SJCRH30 (cell line): ENCODE measurements at regions not wholly inside any gene's neighbourhood (a gene's known extent, or its start where the extent isn't known, plus 50 kb on each side); places are given as distances from the start of the nearest gene placed in this dataset.
A peak's percentile ranks its signal among the peaks of the same experiment; 100 is the strongest.

ENCODE experiments used
- DNase-seq, 2 experiments: peaks; one replicate each; pipeline ENCODE4 v3.0.0-alpha.2; 2015 to 2020
- H3K27ac ChIP-seq: fragments of 250-450 bp; sonication (Bioruptor Pico); 2 replicates; pipeline ENCODE4 v1.5.1; 2020; ENCODE audit warnings: mild to moderate bottlenecking, moderate library complexity
- H3K27me3 ChIP-seq: fragments of 250-450 bp; sonication (Bioruptor Pico); 2 replicates; pipeline ENCODE4 v1.5.1; 2020; ENCODE audit warnings: mild to moderate bottlenecking, moderate library complexity
- H3K36me3 ChIP-seq: fragments of 250-450 bp; sonication (Bioruptor Pico); 2 replicates; pipeline ENCODE4 v1.5.1; 2020; ENCODE audit warnings: mild to moderate bottlenecking, moderate library complexity
- H3K4me1 ChIP-seq: fragments of 250-450 bp; sonication (Bioruptor Pico); 2 replicates; pipeline ENCODE4 v1.5.1; 2020; ENCODE audit warnings: mild to moderate bottlenecking, moderate library complexity
- H3K4me3 ChIP-seq: fragments of 250-450 bp; sonication (Bioruptor Pico); 2 replicates; pipeline ENCODE4 v1.5.1; 2020; ENCODE audit warnings: mild to moderate bottlenecking, moderate library complexity
- H3K9me3 ChIP-seq: fragments of 250-450 bp; sonication (Bioruptor Pico); replicated peaks from 2 replicates; pipeline ENCODE4 v1.5.1; 2020; ENCODE audit warnings: mild to moderate bottlenecking, moderate library complexity

- no peaks in the 10 kb centered on the region for H3K4me1 ChIP-seq
- H3K27me3 ChIP-seq: no peaks in the 10 kb centered on the region
- H3K9me3 ChIP-seq: no peaks in the 10 kb centered on the region
- no peak for DNase-seq
- no peaks in the 10 kb centered on the region for H3K36me3 ChIP-seq
- no peak overlapping the region for H3K27ac ChIP-seq
- H3K4me3 ChIP-seq: no peak overlapping the region
These were observed 87.3 kb downstream of the INHBB start for GRCh38 chr2:120432976-120433815.

- H3K27ac ChIP-seq: no peak overlapping the region
- H3K36me3 ChIP-seq: no peaks in the 10 kb centered on the region
- no peak overlapping the region for H3K4me3 ChIP-seq
- H3K9me3 ChIP-seq: no peaks in the 10 kb centered on the region
- H3K27me3 ChIP-seq: no peaks in the 10 kb centered on the region
- H3K4me1 ChIP-seq: no peaks in the 10 kb centered on the region
- DNase-seq: no peak
These were observed 87.9 kb downstream of the INHBB start for GRCh38 chr2:120433816-120434290.

- Histone ChIP-seq H3K36me3 (no peaks in the 10 kb centered on the region), H3K4me3 (no peak overlapping the region), H3K27me3 (no peaks in the 10 kb centered on the region), H3K4me1 (no peaks in the 10 kb centered on the region), H3K27ac (no peak overlapping the region), H3K9me3 (no peaks in the 10 kb centered on the region)
- DNase-seq: no peak
These were observed 88.8 kb downstream of the INHBB start for GRCh38 chr2:120434492-120435308.

DNA sequence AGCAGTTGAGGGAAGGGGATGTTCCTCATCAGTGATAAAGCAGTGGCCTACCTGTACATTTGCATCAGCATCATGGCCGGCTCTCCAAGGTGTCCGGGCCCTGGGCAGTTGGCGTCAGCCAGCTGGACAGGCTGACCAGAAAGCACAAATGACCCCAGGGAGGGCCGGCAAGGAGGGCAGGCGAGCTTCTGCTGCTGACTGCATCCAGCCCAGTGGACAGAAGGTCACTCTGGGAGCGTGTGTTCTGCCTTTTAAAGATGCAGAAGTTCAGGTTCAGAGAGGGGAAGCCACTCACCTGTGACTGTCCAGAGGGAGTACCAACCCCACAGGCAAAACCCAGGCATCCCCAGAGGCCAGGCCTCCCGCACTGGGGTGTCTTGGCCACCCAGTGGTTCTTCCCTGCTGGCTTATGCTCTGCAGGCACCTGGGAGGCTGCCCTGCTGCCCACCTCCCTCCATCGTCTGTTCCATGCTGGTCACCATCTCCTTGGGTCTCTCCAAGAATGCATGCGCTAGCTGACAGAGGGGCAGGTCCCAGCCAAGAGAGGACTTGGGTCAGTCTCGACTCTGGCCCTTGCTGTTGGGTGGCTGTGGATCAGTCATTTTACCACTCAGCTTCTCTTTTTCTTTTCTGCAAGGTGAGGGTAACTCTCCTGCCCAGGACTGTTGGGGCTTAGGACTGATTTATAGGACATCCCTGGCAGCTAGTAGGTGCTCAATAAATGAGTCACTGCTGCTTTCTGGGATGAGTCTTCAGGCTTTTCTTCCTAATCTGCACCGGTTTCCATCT is 89.9 kb downstream of the INHBB start:
- Histone ChIP-seq H3K4me1 (no peaks in the 10 kb centered on the region), H3K9me3 (no peaks in the 10 kb centered on the region), H3K4me3 (no peak overlapping the region), H3K27me3 (peaks cover 8% of the 10 kb centered on the region), H3K36me3 (no peaks in the 10 kb centered on the region), H3K27ac (no peak overlapping the region)
- no peak for DNase-seq

DNA sequence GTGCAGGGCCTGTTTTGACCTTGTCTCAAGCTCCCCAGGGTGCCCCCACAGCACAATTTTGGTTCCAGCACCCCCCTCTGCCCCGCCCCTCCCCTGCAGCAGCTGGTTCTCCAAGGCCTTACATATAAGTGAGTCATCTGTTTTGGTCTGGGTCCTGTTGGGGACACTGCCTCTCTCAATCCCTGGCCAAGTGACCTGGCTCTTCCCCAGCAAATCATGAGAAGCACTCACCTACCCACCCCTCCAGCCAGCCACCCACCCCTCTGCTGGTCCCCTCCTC is 90.5 kb downstream of the INHBB start:
- Histone ChIP-seq H3K9me3 (no peaks in the 10 kb centered on the region), H3K36me3 (no peaks in the 10 kb centered on the region), H3K4me1 (no peaks in the 10 kb centered on the region), H3K4me3 (no peak overlapping the region), H3K27me3 (peaks cover 13% of the 10 kb centered on the region), H3K27ac (no peak overlapping the region)
- DNase-seq: no peak

DNA sequence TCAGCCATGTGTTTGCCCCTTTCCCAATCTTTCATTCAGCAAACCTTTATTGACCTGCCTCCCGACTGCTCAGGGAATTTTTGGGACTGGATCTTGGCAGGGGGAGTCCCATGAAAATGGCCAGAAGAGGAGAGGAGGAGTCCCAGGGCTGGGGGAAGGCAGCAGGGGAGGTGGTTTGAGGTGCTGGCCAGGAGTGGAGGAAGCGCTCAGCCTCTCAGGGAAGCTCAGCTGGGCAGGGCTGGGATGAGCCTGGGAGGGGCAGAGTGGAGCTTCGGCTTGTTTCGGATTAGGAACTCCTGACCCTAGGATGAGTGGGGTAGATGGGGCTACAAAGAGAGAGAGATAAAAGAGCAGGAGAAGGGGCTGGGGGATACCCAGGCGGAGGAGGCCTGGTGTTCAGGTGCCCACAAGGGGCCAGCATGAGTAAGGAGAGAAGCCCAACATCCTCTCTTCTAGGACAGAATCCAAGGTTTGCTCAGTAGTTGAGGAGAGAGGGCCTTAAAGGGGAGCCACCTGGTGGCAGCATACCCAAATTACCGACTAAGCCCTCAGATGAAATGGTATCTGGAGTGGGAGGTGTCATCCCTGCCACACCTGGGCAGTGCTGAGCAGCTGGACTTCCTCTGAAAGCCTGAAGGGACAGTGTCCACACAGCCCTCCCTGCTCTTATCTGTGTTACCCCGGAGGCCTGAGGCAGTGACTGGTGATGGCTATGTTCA is 91.1 kb downstream of the INHBB start:
- H3K9me3 ChIP-seq: no peaks in the 10 kb centered on the region
- H3K4me3 ChIP-seq: no peak overlapping the region
- H3K36me3 ChIP-seq: no peaks in the 10 kb centered on the region
- peak in 1 of 2 experiments; percentile 52 for DNase-seq
- peaks cover 19% of the 10 kb centered on the region for H3K27me3 ChIP-seq
- no peak overlapping the region for H3K27ac ChIP-seq
- no peaks in the 10 kb centered on the region for H3K4me1 ChIP-seq

- Histone ChIP-seq H3K9me3 (no peaks in the 10 kb centered on the region), H3K4me1 (no peaks in the 10 kb centered on the region)
These were observed 91.7 kb downstream of the INHBB start for GRCh38 chr2:120437604-120438000.

DNA sequence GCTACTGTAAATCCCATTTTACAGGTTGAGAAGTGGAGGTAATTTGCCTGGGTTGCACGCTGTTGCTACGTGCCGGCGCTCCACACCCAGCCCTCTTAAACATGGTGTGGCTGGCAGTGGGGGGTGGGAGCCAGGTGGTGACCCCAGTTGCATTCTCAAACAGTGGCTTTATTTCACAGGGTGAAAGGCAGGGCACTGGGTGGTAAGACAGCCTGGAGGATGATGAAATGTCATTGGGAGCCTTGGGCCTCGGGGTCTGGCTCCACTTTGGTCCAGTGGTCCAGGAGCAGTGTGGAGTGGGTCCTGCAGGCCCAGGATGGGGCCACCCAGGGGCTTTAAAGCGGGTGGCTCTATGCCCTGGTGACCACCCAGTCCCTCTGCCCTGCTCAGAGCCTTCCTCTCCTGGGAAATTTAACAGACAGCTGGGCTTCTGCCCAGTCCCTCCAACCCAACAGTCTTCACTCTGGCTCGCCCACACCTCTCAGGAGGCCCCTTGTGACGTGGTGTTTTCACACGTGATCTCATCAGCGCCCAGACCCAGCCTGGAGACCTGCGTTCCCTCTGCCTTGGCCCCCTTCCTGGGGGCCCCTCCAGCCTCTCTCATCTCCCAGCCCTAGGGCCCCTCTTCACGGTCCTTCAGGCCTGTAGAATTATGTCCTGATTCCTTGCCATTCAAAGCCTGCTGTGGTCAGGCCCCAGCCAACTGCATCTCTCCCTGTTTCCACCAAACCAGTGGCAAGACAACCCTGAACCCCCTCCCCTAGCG is 92.5 kb downstream of the INHBB start:
- no peak overlapping the region for H3K27ac ChIP-seq
- DNase-seq: no peak
- no peaks in the 10 kb centered on the region for H3K9me3 ChIP-seq
- H3K36me3 ChIP-seq: no peaks in the 10 kb centered on the region
- H3K4me3 ChIP-seq: no peak overlapping the region
- H3K27me3 ChIP-seq: peaks cover 21% of the 10 kb centered on the region
- H3K4me1 ChIP-seq: no peaks in the 10 kb centered on the region

More at GRCh38 chr2:120437604-120438000, 91.7 kb downstream of the INHBB start:
- DNase-seq: no peak
- H3K27ac ChIP-seq: no peak overlapping the region
- H3K27me3 ChIP-seq: peaks cover 21% of the 10 kb centered on the region
- H3K36me3 ChIP-seq: no peaks in the 10 kb centered on the region
- H3K4me3 ChIP-seq: no peak overlapping the region

GRCh38 chr2:120439067-120439368 is 93.1 kb downstream of the INHBB start:
- Histone ChIP-seq H3K4me3 (no peak overlapping the region), H3K4me1 (no peaks in the 10 kb centered on the region), H3K9me3 (no peaks in the 10 kb centered on the region), H3K27me3 (peaks cover 21% of the 10 kb centered on the region), H3K36me3 (no peaks in the 10 kb centered on the region), H3K27ac (no peak overlapping the region)
- no peak for DNase-seq

DNA sequence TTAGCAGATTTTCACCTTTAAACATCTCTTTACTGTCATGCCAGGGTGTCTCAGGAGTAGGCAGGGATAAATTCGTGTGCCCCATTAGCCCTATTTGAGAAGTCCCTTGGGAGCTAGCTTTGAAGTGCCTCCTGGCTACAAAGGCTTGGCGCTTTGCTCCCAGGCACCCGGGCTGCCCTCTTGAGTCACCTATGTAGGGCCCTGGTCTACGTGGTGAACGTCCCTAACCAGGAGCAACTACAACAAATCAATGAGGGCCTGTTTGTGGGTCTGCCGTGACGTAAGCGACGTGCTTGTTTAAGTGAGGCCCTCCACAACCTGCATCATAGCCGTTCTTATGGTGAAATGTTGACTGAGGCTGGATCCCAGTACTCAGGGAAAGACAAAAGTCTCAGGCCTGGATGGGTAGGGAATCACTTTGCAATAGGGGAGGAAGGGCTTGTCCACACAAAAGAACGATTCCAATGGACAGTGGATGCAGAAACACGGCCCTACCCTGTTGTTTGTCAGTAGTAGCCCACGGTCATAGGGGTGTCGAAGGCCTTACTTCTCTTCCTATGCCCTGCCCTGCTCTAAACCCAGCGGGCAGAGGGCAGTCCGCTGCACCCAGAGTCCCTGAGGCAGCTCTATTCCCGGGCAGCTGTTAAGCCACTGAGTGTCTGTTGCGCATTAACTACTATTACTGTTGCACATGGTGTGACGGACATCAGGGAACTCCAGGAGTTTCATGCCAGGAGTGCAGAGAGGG is 93.9 kb downstream of the INHBB start:
- Histone ChIP-seq H3K27ac (no peak overlapping the region), H3K4me1 (no peaks in the 10 kb centered on the region), H3K36me3 (no peaks in the 10 kb centered on the region), H3K9me3 (no peaks in the 10 kb centered on the region), H3K4me3 (no peak overlapping the region), H3K27me3 (peaks cover 21% of the 10 kb centered on the region)
- DNase-seq: no peak

DNA sequence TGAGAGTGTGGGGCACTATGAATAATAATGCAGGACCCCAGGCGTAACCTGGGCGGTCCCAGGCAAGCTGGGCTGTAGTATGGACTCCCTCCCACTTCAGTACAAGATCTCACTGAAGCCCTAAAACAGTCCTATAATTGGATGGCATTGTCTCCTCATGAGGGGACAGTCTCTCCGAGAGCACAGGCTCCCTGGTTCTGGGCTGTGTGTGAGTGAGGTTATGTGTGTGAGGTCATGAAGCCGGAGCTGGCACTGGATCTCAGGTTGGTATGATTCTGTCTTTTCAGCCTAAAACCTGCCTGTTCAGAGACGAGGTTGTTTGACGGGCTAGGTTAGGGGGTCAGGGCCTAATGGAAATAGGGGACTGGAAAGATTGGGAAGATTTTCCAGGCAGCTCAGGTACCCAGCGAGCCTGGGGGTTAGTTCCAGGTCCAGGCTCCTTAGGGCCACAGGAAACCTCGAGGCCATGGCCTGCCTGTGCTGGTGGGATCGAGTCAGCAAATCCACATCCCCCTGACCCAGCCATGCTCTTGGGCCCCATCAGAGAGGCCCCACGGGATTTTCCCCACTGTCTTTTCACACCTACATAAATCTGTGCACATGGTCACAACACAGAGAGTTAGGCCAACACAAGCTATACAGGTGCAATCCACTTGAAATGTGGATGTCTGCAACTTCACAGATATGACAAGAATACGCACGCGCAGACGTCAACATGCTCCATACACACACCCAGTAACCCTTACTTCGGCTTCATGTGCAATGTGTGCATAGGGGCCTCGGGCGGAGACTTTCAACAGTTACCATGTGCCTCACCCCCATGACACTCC is 94.8 kb downstream of the INHBB start:
- DNase-seq: no peak
- H3K4me1 ChIP-seq: no peaks in the 10 kb centered on the region
- no peak overlapping the region for H3K27ac ChIP-seq
- peaks cover 21% of the 10 kb centered on the region for H3K27me3 ChIP-seq
- H3K4me3 ChIP-seq: no peak overlapping the region
- H3K9me3 ChIP-seq: no peaks in the 10 kb centered on the region
- no peaks in the 10 kb centered on the region for H3K36me3 ChIP-seq

DNA sequence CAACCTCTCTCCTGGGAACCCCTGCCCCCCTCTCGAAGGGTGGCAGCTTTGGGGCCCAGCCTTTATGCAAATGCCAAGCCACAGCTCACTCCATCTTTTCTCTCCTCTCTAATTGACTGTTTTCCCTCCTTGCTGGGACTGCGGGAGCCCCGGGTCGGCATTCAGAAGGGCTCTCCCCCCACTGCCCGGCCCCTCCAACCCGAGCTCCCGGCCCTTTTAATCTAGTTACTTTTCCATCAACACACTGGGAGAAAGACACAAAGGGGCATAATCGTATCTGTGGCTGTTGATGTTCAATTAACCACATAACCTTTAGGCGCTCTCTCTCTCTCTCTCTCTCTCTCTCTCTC is 95.4 kb downstream of the INHBB start:
- Histone ChIP-seq H3K4me1 (no peaks in the 10 kb centered on the region), H3K27ac (no peak overlapping the region), H3K36me3 (no peaks in the 10 kb centered on the region), H3K4me3 (no peak overlapping the region), H3K9me3 (no peaks in the 10 kb centered on the region), H3K27me3 (peaks cover 21% of the 10 kb centered on the region)
- no peak for DNase-seq
